ENCODE measurements at regions not wholly inside any gene's neighbourhood (a gene's known extent, or its start where the extent isn't known, plus 50 kb on each side); places are given as distances from the start of the nearest gene placed in this dataset.

- H2BK120ac ChIP-seq (ENCODE audit: low read depth, low read length, poor library complexity, severe bottlenecking) = no peak overlapping the region
- no peak overlapping the region for H4K8ac ChIP-seq (replicated peaks; ENCODE audit: insufficient read length, low read depth, low read length)
- Mint-ChIP-seq H3K4me1 (peaks cover 66 to 72% of the 10 kb centered on the region in 2 experiments), H3K36me3 (ENCODE audit: insufficient read depth in 1 of 3, low read depth in 3 of 3) (no peaks in the 10 kb centered on the region), H3K27me3 (ENCODE audit: low read depth) (peaks cover 44% of the 10 kb centered on the region), H3K9me3 (no peaks in the 10 kb centered on the region), H3K27ac (no peak overlapping the region), H3K4me3 (no peak overlapping the region; a peak in 1 of 5 replicates)
- no peaks in the 10 kb centered on the region for H3K79me1 ChIP-seq (ENCODE audit: insufficient read depth, low read depth, low read length, poor library complexity, severe bottlenecking)
- peaks cover 6% of the 10 kb centered on the region; the same call in 1 of the 2 replicates for H3K4me1 ChIP-seq (ENCODE audit: insufficient read depth, low read length)
- DNase-seq = no peak
- H3K4ac ChIP-seq (ENCODE audit: low read depth, low read length) = no peak overlapping the region
- no peak overlapping the region for H2BK15ac ChIP-seq (ENCODE audit: low read depth, low read length)
- H3K79me2 ChIP-seq (ENCODE audit: insufficient read depth, low read length) = no peaks in the 10 kb centered on the region
- no peak for TF ChIP-seq CTCF (conservative IDR thresholded peaks at IDR 0.05)
- no peak overlapping the region for H3K27ac ChIP-seq (ENCODE audit: insufficient read length, low read depth, low read length)
- no peak overlapping the region for H4K5ac ChIP-seq (ENCODE audit: insufficient read length, low read depth, low read length)
- H2BK5ac ChIP-seq (ENCODE audit: insufficient read length, low read length) = no peak overlapping the region
- H4K91ac ChIP-seq (ENCODE audit: insufficient read length, low read depth, low read length) = no peak overlapping the region
- H3K4me2 ChIP-seq (ENCODE audit: insufficient read depth, insufficient read length, low read length) = no peak overlapping the region
- H3K14ac ChIP-seq (ENCODE audit: insufficient read depth, low read length) = no peak overlapping the region
- no peaks in the 10 kb centered on the region for H3K27me3 ChIP-seq (ENCODE audit: insufficient read depth, low read length)
- H2BK20ac ChIP-seq (ENCODE audit: low read depth, low read length, poor library complexity, severe bottlenecking) = no peak overlapping the region
- no peak overlapping the region for H2AK5ac ChIP-seq (ENCODE audit: insufficient read length, low read length)
- no peaks in the 10 kb centered on the region for H3K23me2 ChIP-seq (ENCODE audit: insufficient read length, low read depth, low read length, poor library complexity, severe bottlenecking)
- no peak overlapping the region for H3K56ac ChIP-seq (ENCODE audit: insufficient read length, low read depth, low read length)
- no CpG with 5 or more reads among the region's 6 CpGs for WGBS (ENCODE audit: extremely low coverage, insufficient read length, low lambda C conversion rate)
- H3K23ac ChIP-seq (ENCODE audit: insufficient read length, low read depth, low read length) = no peak overlapping the region
- no peaks in the 10 kb centered on the region for H3K9me3 ChIP-seq (ENCODE audit: control insufficient read depth, low read depth, low read length)
- H3T11ph ChIP-seq (ENCODE audit: low read length) = no peak overlapping the region
- H3K18ac ChIP-seq (ENCODE audit: insufficient read length, low read depth, low read length) = no peak overlapping the region
- no peaks in the 10 kb centered on the region for H4K20me1 ChIP-seq (ENCODE audit: control insufficient read depth, insufficient read depth, insufficient read length)
- no peak overlapping the region for H3K9ac ChIP-seq (ENCODE audit: extremely low read depth, insufficient read length, low read length)
- no peak overlapping the region for H2AFZ ChIP-seq (ENCODE audit: low read length)
- no peak overlapping the region for H2BK12ac ChIP-seq (ENCODE audit: insufficient read length, low read depth, low read length)
Measured at GRCh38 chr3:193996641-193997089, 139.3 kb upstream of the HES1 start.

Measured in H9 (cell line).